H9 (cell line): ENCODE measurements at regions not wholly inside any gene's neighbourhood (a gene's known extent, or its start where the extent isn't known, plus 50 kb on each side); places are given as distances from the start of the nearest gene placed in this dataset.

Source experiments
- DNase-seq: peaks from one replicate; pipeline ENCODE4 v3.0.0-alpha.2; 2017
- H2AFZ ChIP-seq: one replicate; pipeline ENCODE4 v1.6.1; 2013; ENCODE audit warnings: mild to moderate bottlenecking, low read length, control low read depth, moderate library complexity
- H2AK5ac ChIP-seq: 2 replicates; pipeline ENCODE4 v1.6.1; 2013; ENCODE audit warnings: low read length, control low read depth, mixed read lengths; ENCODE audit not compliant: insufficient read length
- H2BK120ac ChIP-seq: one replicate; pipeline ENCODE4 v1.6.1; 2013; ENCODE audit warnings: low read depth, mild to moderate bottlenecking, low read length, control low read depth, inconsistent platforms; ENCODE audit not compliant: poor library complexity, severe bottlenecking
- H2BK12ac ChIP-seq: 2 replicates; pipeline ENCODE4 v1.6.1; 2013; ENCODE audit warnings: low read length, control low read depth, mixed read lengths, low read depth; ENCODE audit not compliant: insufficient read length
- H2BK15ac ChIP-seq: 2 replicates; pipeline ENCODE4 v1.6.1; 2013; ENCODE audit warnings: low read depth, low read length, control low read depth
- H2BK20ac ChIP-seq: one replicate; pipeline ENCODE4 v1.6.1; 2013; ENCODE audit warnings: low read depth, mild to moderate bottlenecking, low read length, control low read depth, inconsistent platforms; ENCODE audit not compliant: poor library complexity, severe bottlenecking
- H2BK5ac ChIP-seq: 2 replicates; pipeline ENCODE4 v1.6.1; 2013; ENCODE audit warnings: low read length, control low read depth, mixed read lengths; ENCODE audit not compliant: insufficient read length
- H3K14ac ChIP-seq: 2 replicates; pipeline ENCODE4 v1.6.1; 2013; ENCODE audit warnings: low read length, control low read depth; ENCODE audit not compliant: insufficient read depth
- H3K18ac ChIP-seq: 2 replicates; pipeline ENCODE4 v1.6.1; 2013; ENCODE audit warnings: low read depth, mild to moderate bottlenecking, mixed read lengths, low read length, control low read depth; ENCODE audit not compliant: insufficient read length
- H3K23ac ChIP-seq: 2 replicates; pipeline ENCODE4 v1.6.1; 2013; ENCODE audit warnings: low read length, control low read depth, mixed read lengths, low read depth; ENCODE audit not compliant: insufficient read length
- H3K23me2 ChIP-seq: 2 replicates; pipeline ENCODE4 v1.6.1; 2013; ENCODE audit warnings: low read depth, mild to moderate bottlenecking, mixed read lengths, low read length, control low read depth; ENCODE audit not compliant: insufficient read length, poor library complexity, severe bottlenecking
- H3K27ac ChIP-seq: 2 replicates; pipeline ENCODE4 v1.5.1; 2013; ENCODE audit warnings: low read length, control low read depth, mixed read lengths, low read depth; ENCODE audit not compliant: insufficient read length
- H3K27me3 ChIP-seq: 2 replicates; pipeline ENCODE4 v1.6.1; 2013; ENCODE audit warnings: low read length, control low read depth, inconsistent platforms; ENCODE audit not compliant: insufficient read depth
- H3K4ac ChIP-seq: 2 replicates; pipeline ENCODE4 v1.6.1; 2013; ENCODE audit warnings: low read depth, mild to moderate bottlenecking, control low read depth, inconsistent platforms, low read length, moderate library complexity
- H3K4me1 ChIP-seq: 2 replicates; pipeline ENCODE4 v1.6.1; 2013; ENCODE audit warnings: low read length, control low read depth, inconsistent platforms; ENCODE audit not compliant: insufficient read depth
- H3K4me2 ChIP-seq: 2 replicates; pipeline ENCODE4 v1.6.1; 2013; ENCODE audit warnings: low read length, control low read depth, mixed read lengths; ENCODE audit not compliant: insufficient read length, insufficient read depth
- H3K56ac ChIP-seq: 2 replicates; pipeline ENCODE4 v1.6.1; 2013; ENCODE audit warnings: low read depth, mild to moderate bottlenecking, mixed read lengths, low read length, control low read depth; ENCODE audit not compliant: insufficient read length
- H3K79me1 ChIP-seq: 2 replicates; pipeline ENCODE4 v1.6.1; 2013; ENCODE audit warnings: low read depth, mild to moderate bottlenecking, moderate library complexity, low read length, control low read depth, inconsistent platforms; ENCODE audit not compliant: insufficient read depth, poor library complexity, severe bottlenecking
- H3K79me2 ChIP-seq: 2 replicates; pipeline ENCODE4 v1.6.1; 2013; ENCODE audit warnings: low read length, control low read depth, inconsistent platforms; ENCODE audit not compliant: insufficient read depth
- H3K9ac ChIP-seq: 2 replicates; pipeline ENCODE4 v1.6.1; 2013; ENCODE audit warnings: low read length, control low read depth, mixed read lengths; ENCODE audit not compliant: insufficient read length; ENCODE audit errors: extremely low read depth
- H3K9me3 ChIP-seq: one replicate; pipeline ENCODE4 v1.6.1; 2013; ENCODE audit warnings: low read depth, low read length, inconsistent platforms; ENCODE audit not compliant: control insufficient read depth
- H3T11ph ChIP-seq: one replicate; pipeline ENCODE4 v1.6.1; 2013; ENCODE audit warnings: mild to moderate bottlenecking, low read length, control low read depth, inconsistent platforms
- H4K20me1 ChIP-seq: one replicate; pipeline ENCODE4 v1.6.1; 2013; ENCODE audit not compliant: control insufficient read depth, insufficient read length, insufficient read depth
- H4K5ac ChIP-seq: 2 replicates; pipeline ENCODE4 v1.6.1; 2013; ENCODE audit warnings: low read depth, mild to moderate bottlenecking, mixed read lengths, low read length, control low read depth; ENCODE audit not compliant: insufficient read length
- H4K8ac ChIP-seq: replicated peaks from 2 replicates; pipeline ENCODE4 v1.6.1; 2013; ENCODE audit warnings: low read length, control low read depth, mixed read lengths, low read depth; ENCODE audit not compliant: insufficient read length
- H4K91ac ChIP-seq: 2 replicates; pipeline ENCODE4 v1.6.1; 2013; ENCODE audit warnings: low read depth, mild to moderate bottlenecking, moderate library complexity, mixed read lengths, low read length, control low read depth; ENCODE audit not compliant: insufficient read length
- H3K27ac Mint-ChIP-seq, 3 experiments: 2 replicates in 2 of 3; 3 replicates in 1 of 3; pipeline ENCODE4 v1.8.0; 2020 to 2021; ENCODE audit warnings: mixed read lengths in 3 of 3, mild to moderate bottlenecking in 1 of 3, moderate library complexity in 1 of 3
- H3K27me3 Mint-ChIP-seq: 2 replicates; pipeline ENCODE4 v1.8.0; 2021; ENCODE audit warnings: low read depth, mild to moderate bottlenecking, moderate library complexity, mixed read lengths
- H3K36me3 Mint-ChIP-seq, 3 experiments: 2 replicates in 2 of 3; 3 replicates in 1 of 3; pipeline ENCODE4 v1.8.0; 2020 to 2021; ENCODE audit warnings: low read depth in 3 of 3, mixed read lengths in 3 of 3; ENCODE audit not compliant: insufficient read depth in 1 of 3
- H3K4me1 Mint-ChIP-seq, 2 experiments: 2 replicates each; pipeline ENCODE4 v1.8.0; 2020; ENCODE audit warnings: mixed read lengths in 2 of 2
- H3K4me3 Mint-ChIP-seq, 2 experiments: 2 replicates in 1 of 2; 3 replicates in 1 of 2; pipeline ENCODE4 v1.8.0; 2020 to 2021; ENCODE audit warnings: mild to moderate bottlenecking in 2 of 2, mixed read lengths in 2 of 2, moderate library complexity in 1 of 2
- H3K9me3 Mint-ChIP-seq, 2 experiments: 2 replicates in 1 of 2; 3 replicates in 1 of 2; pipeline ENCODE4 v1.8.0; 2020; ENCODE audit warnings: mild to moderate bottlenecking in 2 of 2, mixed read lengths in 2 of 2, moderate library complexity in 1 of 2
- WGBS: extraction: QIAGEN DNeasy Blood & Tissue Kit; methylation state at CpG from one replicate; pipeline ENCODE4 v1.1.7; 2013; ENCODE audit warnings: missing lambda C conversion rate, low lambda C conversion rate, mixed read lengths; ENCODE audit not compliant: insufficient read length; ENCODE audit errors: extremely low coverage; 5-methylcytosine and 5-hydroxymethylcytosine counted together
- TF ChIP-seq, protein P1 (sequence below): fragments of 200-600 bp; sonication (generic); conservative IDR thresholded peaks from 3 replicates; pipeline ENCODE4 v1.8.0; 2021; ENCODE audit warnings: antibody characterized with exemption, mild to moderate bottlenecking

DNA sequence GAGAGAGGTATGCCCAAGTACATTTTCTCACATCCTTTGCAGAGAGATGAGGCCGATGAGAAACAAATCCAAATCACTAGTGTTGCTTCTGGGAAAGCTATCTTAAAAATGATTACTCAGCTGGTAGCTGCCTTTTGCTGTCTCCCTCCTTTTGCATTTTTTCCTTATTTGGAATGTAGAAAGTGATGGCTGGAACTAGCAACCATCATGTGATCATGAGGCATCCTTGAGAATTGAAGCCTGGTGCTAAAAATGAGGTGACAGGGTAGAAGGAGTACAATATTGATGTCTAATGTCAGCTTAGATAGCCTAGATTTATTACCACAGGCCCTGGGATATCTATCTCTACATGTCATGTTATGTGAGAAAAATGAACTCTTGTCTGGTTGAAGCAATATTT is 109.3 kb upstream of the TAF11L2 start:
- no peak overlapping the region for H3K23ac ChIP-seq
- no peak overlapping the region for H2BK15ac ChIP-seq
- no peak overlapping the region for H3K4me2 ChIP-seq
- peaks cover 14 to 21% of the 10 kb centered on the region in 2 experiments for H3K4me1 Mint-ChIP-seq
- no peaks in the 10 kb centered on the region for H3K23me2 ChIP-seq
- no peak overlapping the region for H4K91ac ChIP-seq
- no peak overlapping the region for H2BK120ac ChIP-seq
- no peak overlapping the region for H2BK20ac ChIP-seq
- H3K9me3 Mint-ChIP-seq = peaks cover 3 to 9% of the 10 kb centered on the region in 2 experiments; a peak in 2 of 5 replicates
- H3K4ac ChIP-seq = no peak overlapping the region
- peak overlapping the region in 1 of 3 experiments; percentile 24; a peak in 1 of 7 replicates for H3K27ac Mint-ChIP-seq
- no peaks in the 10 kb centered on the region for H4K20me1 ChIP-seq
- no peaks in the 10 kb centered on the region for H3K79me2 ChIP-seq
- no peak overlapping the region for H4K8ac ChIP-seq
- H3K79me1 ChIP-seq = no peaks in the 10 kb centered on the region
- WGBS = no CpG with 5 or more reads among the region's 1 CpG
- TF ChIP-seq, protein P1, sequence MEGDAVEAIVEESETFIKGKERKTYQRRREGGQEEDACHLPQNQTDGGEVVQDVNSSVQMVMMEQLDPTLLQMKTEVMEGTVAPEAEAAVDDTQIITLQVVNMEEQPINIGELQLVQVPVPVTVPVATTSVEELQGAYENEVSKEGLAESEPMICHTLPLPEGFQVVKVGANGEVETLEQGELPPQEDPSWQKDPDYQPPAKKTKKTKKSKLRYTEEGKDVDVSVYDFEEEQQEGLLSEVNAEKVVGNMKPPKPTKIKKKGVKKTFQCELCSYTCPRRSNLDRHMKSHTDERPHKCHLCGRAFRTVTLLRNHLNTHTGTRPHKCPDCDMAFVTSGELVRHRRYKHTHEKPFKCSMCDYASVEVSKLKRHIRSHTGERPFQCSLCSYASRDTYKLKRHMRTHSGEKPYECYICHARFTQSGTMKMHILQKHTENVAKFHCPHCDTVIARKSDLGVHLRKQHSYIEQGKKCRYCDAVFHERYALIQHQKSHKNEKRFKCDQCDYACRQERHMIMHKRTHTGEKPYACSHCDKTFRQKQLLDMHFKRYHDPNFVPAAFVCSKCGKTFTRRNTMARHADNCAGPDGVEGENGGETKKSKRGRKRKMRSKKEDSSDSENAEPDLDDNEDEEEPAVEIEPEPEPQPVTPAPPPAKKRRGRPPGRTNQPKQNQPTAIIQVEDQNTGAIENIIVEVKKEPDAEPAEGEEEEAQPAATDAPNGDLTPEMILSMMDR = no peak
- H3K9me3 ChIP-seq = no peaks in the 10 kb centered on the region
- no peaks in the 10 kb centered on the region for H3K27me3 ChIP-seq
- H3K56ac ChIP-seq = no peak overlapping the region
- no peak overlapping the region for H3K14ac ChIP-seq
- no peak overlapping the region for H3T11ph ChIP-seq
- no peak overlapping the region for H2AFZ ChIP-seq
- H4K5ac ChIP-seq = no peak overlapping the region
- peaks cover 0 to 11% (median 1%) of the 10 kb centered on the region in 3 experiments; a peak in 4 of 7 replicates for H3K36me3 Mint-ChIP-seq
- H3K9ac ChIP-seq = no peak overlapping the region
- no peak overlapping the region for H2BK12ac ChIP-seq
- H2BK5ac ChIP-seq = no peak overlapping the region
- H3K4me1 ChIP-seq = no peaks in the 10 kb centered on the region; the same call in 1 of the 2 replicates
- H3K4me3 Mint-ChIP-seq = no peak overlapping the region
- no peak overlapping the region for H3K18ac ChIP-seq
- no peak overlapping the region for H3K27ac ChIP-seq
- H3K27me3 Mint-ChIP-seq = peaks cover 3% of the 10 kb centered on the region
- H2AK5ac ChIP-seq = no peak overlapping the region
- no peak for DNase-seq
